Astrocyte of the spinal cord (primary cell): ENCODE measurements at regions not wholly inside any gene's neighbourhood (a gene's known extent, or its start where the extent isn't known, plus 50 kb on each side); places are given as distances from the start of the nearest gene placed in this dataset.

Source experiments
- DNase-seq: peaks from one replicate; pipeline ENCODE4 v3.0.0; 2011; ENCODE audit warnings: low read depth, low spot score
- H3K4me3 ChIP-seq: 2 replicates; pipeline ENCODE4 v1.5.1; 2011; ENCODE audit warnings: low read depth, mild to moderate bottlenecking, low read length, moderate library complexity
- in situ Hi-C: cut with HindIII; loops from 2 replicates; pipeline ENCODE4 v1.10.0; 2017; ENCODE audit warnings: low sequenced_read_pairs
- TF ChIP-seq, protein P1 (sequence below): IDR thresholded peaks from 2 replicates; pipeline ENCODE4 v1.5.1; 2012; ENCODE audit warnings: low read depth, mild to moderate bottlenecking, low read length, inconsistent platforms

DNA sequence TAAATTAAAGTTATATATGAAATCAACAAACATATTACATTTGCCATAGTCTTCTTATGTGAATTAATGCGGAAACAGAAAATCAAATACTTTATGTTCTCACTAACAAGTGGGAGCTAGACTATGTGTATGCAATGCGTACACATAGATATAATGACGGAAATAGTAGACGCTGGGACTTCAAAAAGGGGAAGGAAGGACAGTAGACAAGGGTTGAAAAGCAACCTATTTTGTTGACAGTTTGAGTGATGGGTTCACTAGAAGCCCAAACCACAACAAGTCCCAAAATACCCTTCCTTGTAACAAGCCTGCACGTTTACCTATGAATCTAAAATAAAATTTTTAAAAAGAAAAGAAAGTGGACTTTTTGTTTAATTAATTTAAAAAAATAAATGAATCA is 430.8 kb upstream of the CNTN5 start:
- in situ Hi-C loops = no loop called here

DNA sequence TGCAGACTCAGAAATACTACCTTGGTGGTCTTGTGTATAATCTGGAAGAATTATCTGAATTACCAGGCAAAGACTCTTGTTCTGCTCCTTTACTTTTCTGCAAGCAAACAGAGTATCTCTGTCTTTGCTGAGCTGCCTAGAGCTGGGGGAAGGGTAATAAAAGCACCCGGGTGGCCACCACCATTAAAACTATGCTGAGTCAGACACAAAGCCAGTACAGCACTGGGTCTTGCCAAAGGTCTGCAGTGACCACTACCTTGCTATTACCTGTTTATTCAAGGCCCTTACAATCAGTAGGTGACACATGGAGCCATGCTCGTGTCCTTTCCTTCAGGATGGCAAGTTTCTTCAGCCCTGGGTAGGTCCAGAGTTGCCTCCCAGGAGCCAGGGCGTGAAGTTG is 420.6 kb upstream of the CNTN5 start:
- in situ Hi-C loops = no loop called here
- H3K4me3 ChIP-seq = no peak overlapping the region
- no peak for DNase-seq
- TF ChIP-seq, protein P1, sequence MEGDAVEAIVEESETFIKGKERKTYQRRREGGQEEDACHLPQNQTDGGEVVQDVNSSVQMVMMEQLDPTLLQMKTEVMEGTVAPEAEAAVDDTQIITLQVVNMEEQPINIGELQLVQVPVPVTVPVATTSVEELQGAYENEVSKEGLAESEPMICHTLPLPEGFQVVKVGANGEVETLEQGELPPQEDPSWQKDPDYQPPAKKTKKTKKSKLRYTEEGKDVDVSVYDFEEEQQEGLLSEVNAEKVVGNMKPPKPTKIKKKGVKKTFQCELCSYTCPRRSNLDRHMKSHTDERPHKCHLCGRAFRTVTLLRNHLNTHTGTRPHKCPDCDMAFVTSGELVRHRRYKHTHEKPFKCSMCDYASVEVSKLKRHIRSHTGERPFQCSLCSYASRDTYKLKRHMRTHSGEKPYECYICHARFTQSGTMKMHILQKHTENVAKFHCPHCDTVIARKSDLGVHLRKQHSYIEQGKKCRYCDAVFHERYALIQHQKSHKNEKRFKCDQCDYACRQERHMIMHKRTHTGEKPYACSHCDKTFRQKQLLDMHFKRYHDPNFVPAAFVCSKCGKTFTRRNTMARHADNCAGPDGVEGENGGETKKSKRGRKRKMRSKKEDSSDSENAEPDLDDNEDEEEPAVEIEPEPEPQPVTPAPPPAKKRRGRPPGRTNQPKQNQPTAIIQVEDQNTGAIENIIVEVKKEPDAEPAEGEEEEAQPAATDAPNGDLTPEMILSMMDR = no peak

More for the DNA sequence above, 430.8 kb upstream of the CNTN5 start:
- no peak for DNase-seq
- no peak overlapping the region for H3K4me3 ChIP-seq
- TF ChIP-seq, protein P1 = no peak

DNA sequence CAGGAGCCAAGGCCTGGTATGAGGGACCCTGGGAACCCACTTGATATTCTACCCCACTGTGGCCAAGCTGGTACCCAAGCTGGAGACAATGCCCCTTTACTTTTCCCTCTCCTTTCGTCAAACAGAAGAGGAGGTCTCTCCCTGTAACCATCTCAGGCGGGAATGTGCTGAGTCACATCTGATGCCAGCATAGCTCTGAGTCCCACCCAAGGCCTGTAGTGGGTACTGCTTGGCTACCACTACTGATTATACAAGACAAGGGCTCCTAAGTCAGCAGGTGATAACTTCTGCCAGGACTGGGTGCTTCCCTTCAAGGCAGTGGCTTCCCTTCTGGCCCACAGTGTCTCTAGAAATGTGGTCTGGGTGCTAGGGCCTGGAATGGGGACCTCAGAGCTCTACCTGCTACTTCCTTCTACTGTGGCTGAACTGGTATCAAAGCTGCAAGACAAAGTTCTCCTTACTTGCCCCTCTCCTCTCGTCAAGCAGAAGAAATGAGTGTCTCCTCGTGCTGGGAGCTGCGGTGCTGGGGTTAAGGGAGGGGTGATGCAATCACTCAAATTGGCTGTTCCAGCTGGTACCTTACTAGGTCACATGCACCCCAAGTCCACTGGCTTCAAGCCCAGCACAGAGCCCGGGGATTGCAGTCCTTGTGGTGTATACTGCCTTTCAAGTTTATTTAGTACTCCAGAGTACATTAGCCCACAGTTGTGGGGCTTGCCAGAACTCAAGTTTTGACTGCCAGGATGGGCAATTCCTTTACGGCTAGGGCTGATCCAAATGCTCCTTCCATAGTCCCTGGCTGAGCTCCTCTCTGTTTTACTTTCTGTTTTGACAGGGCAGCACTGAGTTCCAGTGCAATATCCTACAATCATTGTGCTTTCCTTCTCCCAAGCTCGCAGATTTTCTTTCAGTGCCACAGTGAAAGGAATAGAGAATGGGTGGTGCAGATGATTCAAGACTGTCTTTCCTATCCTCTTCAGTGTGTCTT is 419.7 kb upstream of the CNTN5 start:
- in situ Hi-C loops = no loop called here
- peak; percentile 2 for DNase-seq
- no peak overlapping the region for H3K4me3 ChIP-seq
- TF ChIP-seq, protein P1 = no peak

DNA sequence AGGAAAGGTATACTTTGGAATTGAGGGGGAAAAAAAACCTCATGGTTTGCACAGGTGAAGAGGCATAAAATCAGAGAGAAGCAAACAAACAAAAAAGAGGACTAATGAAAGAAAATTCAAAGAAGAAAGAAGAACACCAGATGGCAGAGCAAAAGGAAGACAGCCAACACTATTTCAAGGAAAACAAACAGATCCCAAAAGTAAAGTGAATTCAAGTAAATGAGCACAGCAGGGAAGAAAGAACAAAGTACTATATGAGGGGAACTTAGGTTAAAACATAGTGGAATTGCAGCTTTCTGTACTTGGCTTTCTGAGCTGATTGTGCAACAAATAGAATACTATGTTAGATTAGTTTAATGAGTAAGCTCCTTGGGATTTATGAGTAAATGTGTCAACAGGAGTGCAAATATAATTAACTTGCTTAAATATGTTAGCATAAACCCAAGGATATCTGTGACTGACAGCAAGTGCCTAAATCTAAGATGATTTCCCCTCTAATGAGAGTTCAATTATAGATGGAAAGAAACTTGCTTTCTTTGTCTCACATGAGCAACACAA is 404.6 kb upstream of the CNTN5 start:
- TF ChIP-seq, protein P1 = no peak
- in situ Hi-C loops = no loop called here
- no peak for DNase-seq
- H3K4me3 ChIP-seq = no peak overlapping the region

DNA sequence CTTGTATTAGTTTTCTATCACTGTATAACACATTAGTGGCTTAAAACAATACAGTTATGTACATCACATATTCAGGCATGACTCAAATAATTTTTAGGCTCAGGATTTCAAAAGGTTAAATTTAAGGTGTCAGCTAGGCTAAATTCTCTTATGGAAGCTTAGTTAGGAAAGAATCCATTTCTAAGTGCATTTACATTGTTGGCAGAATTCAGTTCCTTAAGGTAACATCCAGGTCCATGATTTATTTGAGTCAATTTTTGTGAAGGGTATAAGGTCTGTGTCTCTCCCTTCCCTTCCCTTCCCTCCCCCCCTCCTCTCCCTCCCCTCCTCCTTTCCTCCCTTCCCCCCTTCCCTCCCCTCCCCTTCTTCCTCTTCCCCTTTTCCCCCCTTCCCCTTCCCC is 399.0 kb upstream of the CNTN5 start:
- TF ChIP-seq, protein P1 = no peak
- DNase-seq = no peak
- in situ Hi-C loops = no loop called here
- no peak overlapping the region for H3K4me3 ChIP-seq

DNA sequence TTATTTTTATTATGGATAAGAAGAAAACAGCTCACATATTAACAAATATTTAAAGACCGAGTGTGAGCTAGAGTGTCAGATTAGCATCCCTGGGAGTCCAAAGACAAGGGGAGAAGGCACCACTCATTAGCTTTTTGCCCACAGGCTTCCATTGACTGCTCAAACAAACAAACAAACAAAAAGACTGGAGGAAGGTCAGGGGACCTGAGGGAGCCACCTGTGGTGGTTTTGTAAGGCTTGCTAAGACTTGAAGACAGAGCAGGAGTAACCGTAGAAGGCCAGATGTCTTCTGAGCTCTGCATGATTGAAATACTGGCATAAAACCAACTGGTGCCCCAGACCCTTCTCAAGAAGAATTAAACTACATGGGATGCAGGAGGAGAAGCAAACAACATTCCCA is 395.2 kb upstream of the CNTN5 start:
- in situ Hi-C loops = no loop called here

More for the DNA sequence above, 395.2 kb upstream of the CNTN5 start:
- TF ChIP-seq, protein P1 = no peak
- no peak for DNase-seq
- no peak overlapping the region for H3K4me3 ChIP-seq
